ENCODE measurements at regions not wholly inside any gene's neighbourhood (a gene's known extent, or its start where the extent isn't known, plus 50 kb on each side); places are given as distances from the start of the nearest gene placed in this dataset.

DNA sequence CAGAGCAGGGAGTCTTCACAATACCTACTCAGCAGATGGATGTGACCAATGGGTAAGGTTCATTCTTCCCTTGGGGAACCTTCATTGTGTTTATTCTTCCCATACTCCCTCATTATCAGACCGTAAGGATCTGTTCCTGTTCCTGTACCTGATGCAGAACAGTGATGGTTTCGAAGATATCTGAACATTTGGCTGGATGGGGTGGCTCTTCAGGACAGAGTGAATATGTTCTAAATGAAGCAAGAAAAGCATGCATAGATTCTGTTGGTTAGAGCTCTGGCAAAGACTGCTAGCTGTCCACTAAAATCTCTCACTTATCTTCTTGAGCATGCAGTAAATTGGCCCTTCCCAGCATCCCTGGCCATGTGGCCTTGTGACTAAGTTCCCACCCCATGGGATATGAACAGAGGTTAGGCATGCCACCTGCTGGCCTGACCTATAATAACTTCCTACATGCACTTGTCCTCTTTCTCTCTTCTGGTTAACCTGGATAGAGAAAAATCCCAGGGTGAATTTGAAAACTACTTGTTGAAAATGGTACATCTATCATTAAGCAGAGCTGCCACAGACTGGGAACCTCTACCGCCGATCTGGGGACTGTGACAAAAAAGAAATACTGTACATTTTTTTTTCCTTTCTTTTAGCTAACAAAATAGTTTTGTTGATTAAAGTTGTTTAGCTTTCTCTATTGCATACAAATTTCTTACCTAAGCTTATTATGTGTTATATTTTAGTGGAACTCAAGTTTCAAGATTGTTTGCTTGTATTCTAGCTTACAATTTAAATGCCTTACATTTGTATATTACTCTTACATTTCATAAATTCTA is 60.0 kb upstream of the BANK1 start:
- WGBS, 3 donors: 42 to 50% (median 49%) methylated on average over 4 of the region's 4 CpGs
- Histone ChIP-seq H3K4me1 (ENCODE audit: control insufficient read depth in 3 of 3, insufficient read depth in 2 of 3, low read depth in 1 of 3, low read length in 2 of 3) (no peaks in the 10 kb centered on the region), H3K4me3 (ENCODE audit: low read depth in 1 of 3, low read length in 3 of 3) (no peak overlapping the region), H3K9me3 (ENCODE audit: control insufficient read depth in 2 of 2, insufficient read depth in 1 of 2, low read depth in 1 of 2, low read length in 1 of 2) (no peaks in the 10 kb centered on the region), H3K36me3 (ENCODE audit: control insufficient read depth in 3 of 3, insufficient read depth in 2 of 3, low read depth in 1 of 3, low read length in 3 of 3) (no peaks in the 10 kb centered on the region), H3K27me3 (ENCODE audit: control insufficient read depth in 3 of 3, insufficient read depth in 3 of 3, low read length in 3 of 3) (no peaks in the 10 kb centered on the region), H3K27ac (ENCODE audit: low read depth in 1 of 3, low read length in 2 of 3) (no peak overlapping the region)
- peak; percentile 74 to 76 for DNase-seq
- peak; percentile 57 for FAIRE-seq

GRCh38 chr4:101727238-101727637 is 63.3 kb upstream of the BANK1 start:
- H3K36me3 ChIP-seq (ENCODE audit: control insufficient read depth in 3 of 3, insufficient read depth in 2 of 3, low read depth in 1 of 3, low read length in 3 of 3): no peaks in the 10 kb centered on the region
- no peaks in the 10 kb centered on the region for H3K9me3 ChIP-seq (ENCODE audit: control insufficient read depth in 2 of 2, insufficient read depth in 1 of 2, low read depth in 1 of 2, low read length in 1 of 2)
- no peak overlapping the region for H3K4me3 ChIP-seq (ENCODE audit: low read depth in 1 of 3, low read length in 3 of 3)
- H3K27ac ChIP-seq (ENCODE audit: low read depth in 1 of 3, low read length in 2 of 3): no peak overlapping the region
- FAIRE-seq (no peak), DNase-seq (no peak)
- H3K4me1 ChIP-seq (ENCODE audit: control insufficient read depth in 3 of 3, insufficient read depth in 2 of 3, low read depth in 1 of 3, low read length in 2 of 3): no peaks in the 10 kb centered on the region
- no peaks in the 10 kb centered on the region for H3K27me3 ChIP-seq (ENCODE audit: control insufficient read depth in 3 of 3, insufficient read depth in 3 of 3, low read length in 3 of 3)

DNA sequence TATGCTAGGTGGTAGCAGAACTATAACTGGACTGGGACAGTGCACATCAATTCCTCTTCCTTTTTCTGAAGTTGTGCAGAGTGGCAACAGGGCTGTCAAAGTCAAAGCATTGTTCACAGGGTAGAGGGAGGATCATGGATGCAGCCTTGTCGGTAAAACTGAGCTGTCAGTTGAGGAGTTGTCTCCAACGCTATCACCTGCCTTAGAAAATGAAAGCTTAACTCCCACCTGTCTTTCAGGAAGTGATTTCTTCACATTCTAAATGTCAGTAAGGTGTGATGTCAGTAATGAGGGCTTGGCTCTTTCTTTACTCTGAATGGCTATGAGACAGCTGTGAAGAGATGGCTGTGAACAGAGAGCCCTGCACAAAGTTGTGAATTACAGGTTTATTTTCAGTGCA is 66.4 kb upstream of the BANK1 start:
- FAIRE-seq: no peak
- DNase-seq: peak; percentile 44 to 54
- Histone ChIP-seq H3K4me1 (ENCODE audit: control insufficient read depth in 3 of 3, insufficient read depth in 2 of 3, low read depth in 1 of 3, low read length in 2 of 3) (no peaks in the 10 kb centered on the region), H3K9me3 (ENCODE audit: control insufficient read depth in 2 of 2, insufficient read depth in 1 of 2, low read depth in 1 of 2, low read length in 1 of 2) (no peaks in the 10 kb centered on the region), H3K27ac (ENCODE audit: low read depth in 1 of 3, low read length in 2 of 3) (no peak overlapping the region), H3K4me3 (ENCODE audit: low read depth in 1 of 3, low read length in 3 of 3) (no peak overlapping the region), H3K27me3 (ENCODE audit: control insufficient read depth in 3 of 3, insufficient read depth in 3 of 3, low read length in 3 of 3) (no peaks in the 10 kb centered on the region), H3K36me3 (ENCODE audit: control insufficient read depth in 3 of 3, insufficient read depth in 2 of 3, low read depth in 1 of 3, low read length in 3 of 3) (no peaks in the 10 kb centered on the region)
- 6 to 59% (median 25%) methylated on average over 2 of the region's 2 CpGs for WGBS, 3 donors

- no peaks in the 10 kb centered on the region for H3K27me3 ChIP-seq (ENCODE audit: control insufficient read depth in 3 of 3, insufficient read depth in 3 of 3, low read length in 3 of 3)
- no peaks in the 10 kb centered on the region for H3K36me3 ChIP-seq (ENCODE audit: control insufficient read depth in 3 of 3, insufficient read depth in 2 of 3, low read depth in 1 of 3, low read length in 3 of 3)
- WGBS, 3 donors: 67 to 89% (median 82%) methylated on average over 3 of the region's 3 CpGs
- peaks cover 0 to 2% of the 10 kb centered on the region in 2 donors for H3K9me3 ChIP-seq (ENCODE audit: control insufficient read depth in 2 of 2, insufficient read depth in 1 of 2, low read depth in 1 of 2, low read length in 1 of 2)
- no peak overlapping the region for H3K27ac ChIP-seq (ENCODE audit: low read depth in 1 of 3, low read length in 2 of 3)
- DNase-seq (no peak), FAIRE-seq (no peak)
- no peaks in the 10 kb centered on the region for H3K4me1 ChIP-seq (ENCODE audit: control insufficient read depth in 3 of 3, insufficient read depth in 2 of 3, low read depth in 1 of 3, low read length in 2 of 3)
- no peak overlapping the region for H3K4me3 ChIP-seq (ENCODE audit: low read depth in 1 of 3, low read length in 3 of 3)
Measured at GRCh38 chr4:101718810-101719209, 71.7 kb upstream of the BANK1 start.

DNA sequence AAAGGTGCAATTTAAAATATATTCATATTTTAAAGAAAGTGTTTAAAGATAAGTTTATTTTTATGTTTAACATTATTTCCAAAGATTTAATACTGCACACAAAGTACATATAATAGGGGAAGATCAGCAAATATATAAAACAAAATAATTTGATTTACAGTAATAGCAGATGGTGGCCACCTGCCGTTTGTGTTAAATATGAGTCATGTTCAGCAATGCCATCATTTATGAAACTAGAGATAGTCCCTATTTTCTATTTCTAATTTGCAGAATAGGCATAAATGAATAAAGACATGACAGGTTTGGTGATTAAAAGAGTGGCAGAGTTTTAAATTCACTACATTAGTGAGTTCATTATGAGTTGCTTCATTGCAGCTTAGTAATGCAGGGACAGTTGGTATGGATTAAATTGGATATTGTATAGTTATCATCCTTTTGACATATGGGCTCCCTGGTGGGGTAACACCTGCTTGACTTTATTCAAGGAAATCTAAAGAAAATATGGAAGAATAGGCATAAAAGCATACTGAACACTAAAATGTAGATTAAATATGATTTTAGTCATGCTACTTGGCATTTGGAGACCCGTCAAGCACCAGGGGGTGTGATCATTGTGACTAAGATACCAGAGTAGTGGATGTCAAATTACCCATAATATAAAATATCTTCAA is 78.8 kb upstream of the BANK1 start:
- H3K27ac ChIP-seq (ENCODE audit: low read depth in 1 of 3, low read length in 2 of 3): no peak overlapping the region
- H3K9me3 ChIP-seq (ENCODE audit: control insufficient read depth in 2 of 2, insufficient read depth in 1 of 2, low read depth in 1 of 2, low read length in 1 of 2): peaks cover 0 to 2% of the 10 kb centered on the region in 2 donors
- no peak overlapping the region for H3K4me3 ChIP-seq (ENCODE audit: low read depth in 1 of 3, low read length in 3 of 3)
- no peak for FAIRE-seq
- H3K4me1 ChIP-seq (ENCODE audit: control insufficient read depth in 3 of 3, insufficient read depth in 2 of 3, low read depth in 1 of 3, low read length in 2 of 3): no peaks in the 10 kb centered on the region
- WGBS, 3 donors: 53 to 73% (median 64%) methylated on average over 2 of the region's 2 CpGs
- no peaks in the 10 kb centered on the region for H3K27me3 ChIP-seq (ENCODE audit: control insufficient read depth in 3 of 3, insufficient read depth in 3 of 3, low read length in 3 of 3)
- H3K36me3 ChIP-seq (ENCODE audit: control insufficient read depth in 3 of 3, insufficient read depth in 2 of 3, low read depth in 1 of 3, low read length in 3 of 3): no peaks in the 10 kb centered on the region
- no peak for DNase-seq

DNA sequence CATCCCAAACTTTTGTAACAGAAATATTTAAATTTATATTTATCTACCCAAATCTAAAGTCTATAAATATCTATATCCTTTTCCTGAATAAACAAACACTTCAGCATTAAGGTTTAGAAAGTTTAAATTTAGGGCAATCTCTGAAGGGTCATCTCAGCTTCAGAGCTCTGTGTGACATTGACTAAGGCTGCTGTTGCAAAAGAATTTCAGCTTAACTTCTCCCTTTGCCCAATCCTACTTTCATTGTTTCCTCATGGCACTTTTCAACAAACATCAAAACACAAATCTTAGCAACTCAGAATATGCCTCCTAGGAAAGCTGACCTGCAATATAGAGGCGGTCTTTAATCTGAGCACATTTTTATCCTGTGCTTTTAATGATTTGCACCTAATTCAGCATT is 79.7 kb upstream of the BANK1 start:
- no peak for FAIRE-seq
- H3K27ac ChIP-seq (ENCODE audit: low read depth in 1 of 3, low read length in 2 of 3): no peak overlapping the region
- no peaks in the 10 kb centered on the region for H3K36me3 ChIP-seq (ENCODE audit: control insufficient read depth in 3 of 3, insufficient read depth in 2 of 3, low read depth in 1 of 3, low read length in 3 of 3)
- DNase-seq: no peak
- peaks cover 0 to 2% of the 10 kb centered on the region in 2 donors for H3K9me3 ChIP-seq (ENCODE audit: control insufficient read depth in 2 of 2, insufficient read depth in 1 of 2, low read depth in 1 of 2, low read length in 1 of 2)
- WGBS, 3 donors: 91 to 98% (median 96%) methylated on average over 1 of the region's 1 CpG
- H3K4me1 ChIP-seq (ENCODE audit: control insufficient read depth in 3 of 3, insufficient read depth in 2 of 3, low read depth in 1 of 3, low read length in 2 of 3): no peaks in the 10 kb centered on the region
- no peaks in the 10 kb centered on the region for H3K27me3 ChIP-seq (ENCODE audit: control insufficient read depth in 3 of 3, insufficient read depth in 3 of 3, low read length in 3 of 3)
- no peak overlapping the region for H3K4me3 ChIP-seq (ENCODE audit: low read depth in 1 of 3, low read length in 3 of 3)

GRCh38 chr4:101708293-101709039 is 82.1 kb upstream of the BANK1 start:
- Histone ChIP-seq H3K9me3 (ENCODE audit: control insufficient read depth in 2 of 2, insufficient read depth in 1 of 2, low read depth in 1 of 2, low read length in 1 of 2) (no peaks in the 10 kb centered on the region), H3K4me3 (ENCODE audit: low read depth in 1 of 3, low read length in 3 of 3) (no peak overlapping the region), H3K27me3 (ENCODE audit: control insufficient read depth in 3 of 3, insufficient read depth in 3 of 3, low read length in 3 of 3) (no peaks in the 10 kb centered on the region), H3K36me3 (ENCODE audit: control insufficient read depth in 3 of 3, insufficient read depth in 2 of 3, low read depth in 1 of 3, low read length in 3 of 3) (no peaks in the 10 kb centered on the region), H3K4me1 (ENCODE audit: control insufficient read depth in 3 of 3, insufficient read depth in 2 of 3, low read depth in 1 of 3, low read length in 2 of 3) (no peaks in the 10 kb centered on the region), H3K27ac (ENCODE audit: low read depth in 1 of 3, low read length in 2 of 3) (no peak overlapping the region)
- FAIRE-seq (no peak), DNase-seq (no peak)
- WGBS, 3 donors: 85 to 100% (median 96%) methylated on average over 1 of the region's 1 CpG

- H3K9me3 ChIP-seq (ENCODE audit: control insufficient read depth in 2 of 2, insufficient read depth in 1 of 2, low read depth in 1 of 2, low read length in 1 of 2): no peaks in the 10 kb centered on the region
Measured at GRCh38 chr4:101707596-101707995, 82.9 kb upstream of the BANK1 start.

More at GRCh38 chr4:101707596-101707995, 82.9 kb upstream of the BANK1 start:
- Histone ChIP-seq H3K27me3 (ENCODE audit: control insufficient read depth in 3 of 3, insufficient read depth in 3 of 3, low read length in 3 of 3) (no peaks in the 10 kb centered on the region), H3K27ac (ENCODE audit: low read depth in 1 of 3, low read length in 2 of 3) (no peak overlapping the region), H3K4me3 (ENCODE audit: low read depth in 1 of 3, low read length in 3 of 3) (no peak overlapping the region), H3K36me3 (ENCODE audit: control insufficient read depth in 3 of 3, insufficient read depth in 2 of 3, low read depth in 1 of 3, low read length in 3 of 3) (no peaks in the 10 kb centered on the region), H3K4me1 (ENCODE audit: control insufficient read depth in 3 of 3, insufficient read depth in 2 of 3, low read depth in 1 of 3, low read length in 2 of 3) (no peaks in the 10 kb centered on the region)
- DNase-seq: no peak
- no peak for FAIRE-seq
- WGBS, 3 donors: 62 to 69% (median 62%) methylated on average over 3 of the region's 3 CpGs
